WTC11 (cell line): ENCODE measurements at regions not wholly inside any gene's neighbourhood (a gene's known extent, or its start where the extent isn't known, plus 50 kb on each side); places are given as distances from the start of the nearest gene placed in this dataset.

Experiments used
- ATF6 ChIP-seq: sonication (generic); formaldehyde crosslinking; IDR thresholded peaks from 2 replicates; pipeline ENCODE4 v1.8.1; 2023; ENCODE audit warnings: mild to moderate bottlenecking, missing genetic modification reagents
- MAX ChIP-seq: sonication (generic); formaldehyde crosslinking; IDR thresholded peaks from 2 replicates; pipeline ENCODE4 v1.8.0; 2022; ENCODE audit warnings: mild to moderate bottlenecking, missing genetic modification reagents
- SP1 ChIP-seq: sonication (generic); formaldehyde crosslinking; conservative IDR thresholded peaks from 2 replicates; pipeline ENCODE4 v1.8.1; 2022; ENCODE audit warnings: missing genetic modification reagents
- TF ChIP-seq, protein P1 (sequence below): fragments of 200-600 bp; IDR thresholded peaks from 2 replicates; pipeline ENCODE4 v1.8.0; 2022; ENCODE audit warnings: antibody characterized with exemption
- TF ChIP-seq, protein P2 (sequence below): fragments of 250-450 bp; sonication (Bioruptor Pico); IDR thresholded peaks from 2 replicates; pipeline ENCODE4 v1.9.0; 2021; ENCODE audit warnings: mild to moderate bottlenecking

GRCh38 chr6:21924002-21924401 lies 330.5 kb downstream of the SOX4 start:
- TF ChIP-seq SP1, result no peak
- TF ChIP-seq, protein P1, sequence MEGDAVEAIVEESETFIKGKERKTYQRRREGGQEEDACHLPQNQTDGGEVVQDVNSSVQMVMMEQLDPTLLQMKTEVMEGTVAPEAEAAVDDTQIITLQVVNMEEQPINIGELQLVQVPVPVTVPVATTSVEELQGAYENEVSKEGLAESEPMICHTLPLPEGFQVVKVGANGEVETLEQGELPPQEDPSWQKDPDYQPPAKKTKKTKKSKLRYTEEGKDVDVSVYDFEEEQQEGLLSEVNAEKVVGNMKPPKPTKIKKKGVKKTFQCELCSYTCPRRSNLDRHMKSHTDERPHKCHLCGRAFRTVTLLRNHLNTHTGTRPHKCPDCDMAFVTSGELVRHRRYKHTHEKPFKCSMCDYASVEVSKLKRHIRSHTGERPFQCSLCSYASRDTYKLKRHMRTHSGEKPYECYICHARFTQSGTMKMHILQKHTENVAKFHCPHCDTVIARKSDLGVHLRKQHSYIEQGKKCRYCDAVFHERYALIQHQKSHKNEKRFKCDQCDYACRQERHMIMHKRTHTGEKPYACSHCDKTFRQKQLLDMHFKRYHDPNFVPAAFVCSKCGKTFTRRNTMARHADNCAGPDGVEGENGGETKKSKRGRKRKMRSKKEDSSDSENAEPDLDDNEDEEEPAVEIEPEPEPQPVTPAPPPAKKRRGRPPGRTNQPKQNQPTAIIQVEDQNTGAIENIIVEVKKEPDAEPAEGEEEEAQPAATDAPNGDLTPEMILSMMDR, result no peak
- no peak for TF ChIP-seq MAX
- no peak for TF ChIP-seq ATF6 (CRISPR knock-in tag)
- TF ChIP-seq, protein P2, sequence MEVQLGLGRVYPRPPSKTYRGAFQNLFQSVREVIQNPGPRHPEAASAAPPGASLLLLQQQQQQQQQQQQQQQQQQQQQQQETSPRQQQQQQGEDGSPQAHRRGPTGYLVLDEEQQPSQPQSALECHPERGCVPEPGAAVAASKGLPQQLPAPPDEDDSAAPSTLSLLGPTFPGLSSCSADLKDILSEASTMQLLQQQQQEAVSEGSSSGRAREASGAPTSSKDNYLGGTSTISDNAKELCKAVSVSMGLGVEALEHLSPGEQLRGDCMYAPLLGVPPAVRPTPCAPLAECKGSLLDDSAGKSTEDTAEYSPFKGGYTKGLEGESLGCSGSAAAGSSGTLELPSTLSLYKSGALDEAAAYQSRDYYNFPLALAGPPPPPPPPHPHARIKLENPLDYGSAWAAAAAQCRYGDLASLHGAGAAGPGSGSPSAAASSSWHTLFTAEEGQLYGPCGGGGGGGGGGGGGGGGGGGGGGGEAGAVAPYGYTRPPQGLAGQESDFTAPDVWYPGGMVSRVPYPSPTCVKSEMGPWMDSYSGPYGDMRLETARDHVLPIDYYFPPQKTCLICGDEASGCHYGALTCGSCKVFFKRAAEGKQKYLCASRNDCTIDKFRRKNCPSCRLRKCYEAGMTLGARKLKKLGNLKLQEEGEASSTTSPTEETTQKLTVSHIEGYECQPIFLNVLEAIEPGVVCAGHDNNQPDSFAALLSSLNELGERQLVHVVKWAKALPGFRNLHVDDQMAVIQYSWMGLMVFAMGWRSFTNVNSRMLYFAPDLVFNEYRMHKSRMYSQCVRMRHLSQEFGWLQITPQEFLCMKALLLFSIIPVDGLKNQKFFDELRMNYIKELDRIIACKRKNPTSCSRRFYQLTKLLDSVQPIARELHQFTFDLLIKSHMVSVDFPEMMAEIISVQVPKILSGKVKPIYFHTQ (CRISPR knock-in tag), result no peak
